Gastrocnemius medialis (tissue), 4 donors: ENCODE measurements at regions not wholly inside any gene's neighbourhood (a gene's known extent, or its start where the extent isn't known, plus 50 kb on each side); places are given as distances from the start of the nearest gene placed in this dataset.
"Not testable (repeated sequence)": the region's sequence is repeated elsewhere in the genome, so short reads cannot be mapped to it uniquely, and the experiment has no call there.

ENCODE experiments used
- ATAC-seq, 2 donors: fragments of 150-250 bp; one replicate each; pipeline ENCODE4 v1.9.1; 2016
- DNase-seq, 2 donors: peaks; one replicate each; pipeline ENCODE4 v3.0.0-alpha.2; 2019
- H3K27ac ChIP-seq, 4 donors: fragments of 200-600 bp; sonication (generic); 1 replicate in 1 of 4; 2 replicates in 3 of 4; pipeline ENCODE4 v1.5.1; 2016 to 2018; ENCODE audit warnings: mild to moderate bottlenecking in 2 of 4, moderate library complexity in 1 of 4
- H3K27me3 ChIP-seq, 3 donors: fragments of 200-600 bp; sonication (generic) in 2 of 3; 1 replicate in 1 of 3; 2 replicates in 2 of 3; pipeline versions ENCODE4 v1.5.1 to v1.6.0; 2016 to 2019; ENCODE audit warnings: mild to moderate bottlenecking in 1 of 3, moderate library complexity in 1 of 3
- H3K36me3 ChIP-seq, 2 donors: fragments of 200-600 bp; sonication (generic) in 1 of 2; one replicate each; pipeline ENCODE4 v1.5.1; 2017 to 2018
- H3K4me1 ChIP-seq, 2 donors: fragments of 200-600 bp; sonication (generic) in 1 of 2; one replicate each; pipeline ENCODE4 v1.5.1; 2016 to 2017; ENCODE audit warnings: mild to moderate bottlenecking in 2 of 2
- H3K4me3 ChIP-seq, 4 donors: fragments of 200-600 bp; sonication (generic) in 3 of 4; 1 replicate in 1 of 4; 2 replicates in 3 of 4; pipeline ENCODE4 v1.5.1; 2016 to 2019; ENCODE audit warnings: mild to moderate bottlenecking in 2 of 4
- H3K9me3 ChIP-seq, 3 donors: fragments of 200-600 bp; sonication (generic) in 2 of 3; 1 replicate in 1 of 3; 2 replicates in 2 of 3; pipeline ENCODE4 v1.5.1; 2016 to 2019
- CTCF ChIP-seq, 5 experiments: fragments of 450-650 bp in 3 of 5; fragments of 200-600 bp in 2 of 5; sonication (generic) in 2 of 5; IDR thresholded peaks in 4 of 5; conservative IDR thresholded peaks in 1 of 5; 1 replicate in 4 of 5; 2 replicates in 1 of 5; pipeline ENCODE4 v1.5.1; 2016 to 2019; ENCODE audit warnings: antibody characterized with exemption in 5 of 5, mild to moderate bottlenecking in 3 of 5, moderate library complexity in 3 of 5
- POLR2A ChIP-seq, 2 donors: fragments of 450-650 bp; IDR thresholded peaks; one replicate each; pipeline ENCODE4 v1.6.1; 2017; ENCODE audit warnings: antibody characterized with exemption in 2 of 2, mild to moderate bottlenecking in 2 of 2, moderate library complexity in 2 of 2
- in situ Hi-C, 4 donors: fragments of 200-750 bp; cut with MboI; loops; one replicate each; pipeline versions ENCODE4 v1.15.0 to v1.8.0; 2017; ENCODE audit warnings: low sequenced_read_pairs in 4 of 4
- intact Hi-C: fragments of 100-400 bp; cut with DNase I; formaldehyde crosslinking; loops from one replicate; pipeline ENCODE4 v1.15.1; 2023; ENCODE audit warnings: low total_unique reads

DNA sequence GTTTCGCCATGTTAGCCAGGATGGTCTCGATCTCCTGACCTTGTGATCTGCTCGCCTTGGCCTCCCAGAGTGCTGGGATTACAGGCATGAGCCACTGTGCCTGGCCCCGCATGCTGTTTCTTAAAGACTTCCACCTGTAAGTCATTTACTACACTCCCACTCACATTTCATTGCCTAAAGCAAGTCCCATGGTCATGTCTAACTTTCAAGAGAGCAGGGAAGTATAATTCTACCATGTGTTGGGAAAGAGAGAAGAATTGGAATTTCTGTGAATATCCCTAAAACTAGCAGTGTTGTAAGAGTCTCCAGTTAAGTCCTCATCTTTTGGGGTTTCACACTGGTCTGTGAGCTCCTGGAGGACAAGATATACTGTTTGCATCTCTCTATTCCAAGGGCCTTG is 139.7 kb downstream of the EMP1 start:
- no peaks in the 10 kb centered on the region for H3K36me3 ChIP-seq
- H3K27me3 ChIP-seq: no peaks in the 10 kb centered on the region
- H3K9me3 ChIP-seq: no peaks in the 10 kb centered on the region
- H3K27ac ChIP-seq: no peak overlapping the region
- H3K4me1 ChIP-seq: no peaks in the 10 kb centered on the region
- in situ Hi-C loops (no loop called here), intact Hi-C loops (no loop called here)
- TF ChIP-seq CTCF (IDR thresholded peaks at IDR 0.05 in 4 of 5, conservative IDR thresholded peaks at IDR 0.05 in 1 of 5) (no peak), POLR2A (IDR thresholded peaks at IDR 0.05) (no peak)
- no peak for ATAC-seq
- H3K4me3 ChIP-seq: no peak overlapping the region
- no peak for DNase-seq

- H3K4me3 ChIP-seq: no peak overlapping the region
- H3K27me3 ChIP-seq: no peaks in the 10 kb centered on the region
- ATAC-seq (no peak), DNase-seq (no peak)
- H3K4me1 ChIP-seq: no peaks in the 10 kb centered on the region
- intact Hi-C loops: no loop called here
- H3K36me3 ChIP-seq: no peaks in the 10 kb centered on the region
- TF ChIP-seq CTCF (IDR thresholded peaks at IDR 0.05 in 4 of 5, conservative IDR thresholded peaks at IDR 0.05 in 1 of 5) (no peak), POLR2A (IDR thresholded peaks at IDR 0.05) (no peak)
- H3K9me3 ChIP-seq: no peaks in the 10 kb centered on the region
- in situ Hi-C loops: no loop called here
- no peak overlapping the region for H3K27ac ChIP-seq
Observed at GRCh38 chr12:13328535-13328934, 132.0 kb downstream of the EMP1 start.

DNA sequence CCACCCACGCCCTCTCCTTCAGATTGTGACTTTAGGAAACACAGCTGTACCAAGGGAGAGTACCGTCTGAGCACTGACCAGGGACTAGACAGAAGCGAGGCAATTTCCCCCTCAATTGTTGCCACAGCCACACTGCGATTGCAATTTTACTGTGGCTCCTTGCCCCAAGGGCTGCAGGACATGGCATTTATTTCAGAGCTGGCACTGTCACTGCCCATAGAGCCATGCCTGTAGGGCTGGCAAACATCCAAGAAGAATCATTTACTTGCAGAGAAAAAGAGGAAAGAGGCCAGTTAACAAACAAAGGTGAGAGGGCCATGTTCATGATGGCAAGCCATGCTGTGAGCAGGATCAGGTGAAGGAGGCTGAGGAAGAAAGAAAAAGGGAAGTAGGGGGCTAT is 129.6 kb downstream of the EMP1 start:
- ATAC-seq: no peak
- intact Hi-C loops (no loop called here), in situ Hi-C loops (no loop called here)
- no peak for DNase-seq
- TF ChIP-seq POLR2A (IDR thresholded peaks at IDR 0.05) (no peak), CTCF (IDR thresholded peaks at IDR 0.05 in 4 of 5, conservative IDR thresholded peaks at IDR 0.05 in 1 of 5) (no peak)
- Histone ChIP-seq H3K36me3 (no peaks in the 10 kb centered on the region), H3K27me3 (no peaks in the 10 kb centered on the region), H3K27ac (no peak overlapping the region), H3K4me1 (no peaks in the 10 kb centered on the region), H3K9me3 (no peaks in the 10 kb centered on the region), H3K4me3 (no peak overlapping the region)

GRCh38 chr12:13325037-13325436 is 128.5 kb downstream of the EMP1 start:
- in situ Hi-C loops, DNase-seq, H3K9me3 ChIP-seq, intact Hi-C loops, H3K36me3 ChIP-seq, H3K27me3 ChIP-seq, ATAC-seq, H3K4me1 ChIP-seq, H3K4me3 ChIP-seq, H3K27ac ChIP-seq: not testable (repeated sequence)

- Histone ChIP-seq H3K4me1 (no peaks in the 10 kb centered on the region), H3K36me3 (no peaks in the 10 kb centered on the region), H3K27ac (no peak overlapping the region), H3K27me3 (no peaks in the 10 kb centered on the region), H3K4me3 (no peak overlapping the region), H3K9me3 (peaks cover 0 to 9% (median 0%) of the 10 kb centered on the region in 3 donors)
- ATAC-seq: no peak
- no peak for DNase-seq
- intact Hi-C loops: no loop called here
- TF ChIP-seq CTCF (IDR thresholded peaks at IDR 0.05 in 4 of 5, conservative IDR thresholded peaks at IDR 0.05 in 1 of 5) (no peak), POLR2A (IDR thresholded peaks at IDR 0.05) (no peak)
- in situ Hi-C loops: no loop called here
Observed at GRCh38 chr12:13318231-13319015, 121.9 kb downstream of the EMP1 start.
